OCI-LY7 (cell line): ENCODE measurements at regions not wholly inside any gene's neighbourhood (a gene's known extent, or its start where the extent isn't known, plus 50 kb on each side); places are given as distances from the start of the nearest gene placed in this dataset.

ENCODE experiments used
- BruUV-seq: library from RNA; stranded (reverse); fragments of 400-500 nt; replicated peaks from 2 replicates; lab custom pipeline; 2021; lab: Mats Ljungman, UMichigan
- CTCF ChIA-PET: fragments of 300-600 bp; sonication (Branson Sonifier 250); formaldehyde crosslinking; loops from one replicate; lab custom pipeline; 2022; ENCODE audit warnings: antibody characterized with exemption; ENCODE audit not compliant: unreplicated experiment; lab: Charles Lee
- POLR2A ChIA-PET: fragments of 300-600 bp; sonication (Branson Sonifier 250); formaldehyde crosslinking; loops from one replicate; lab custom pipeline; 2022; ENCODE audit warnings: antibody characterized with exemption; lab: Charles Lee
- DNase-seq: peaks from one replicate; pipeline ENCODE4 v3.0.0-alpha.2; 2015; ENCODE audit warnings: low spot score
- H2AFZ ChIP-seq: fragments of 200-600 bp; sonication (generic), shearing (Covaris generic); 2 replicates; pipeline ENCODE4 v1.6.1; 2014; ENCODE audit warnings: mild to moderate bottlenecking, antibody characterized with exemption, low read length, moderate library complexity
- H3K27ac ChIP-seq: fragments of 200-600 bp; sonication (generic); 2 replicates; pipeline ENCODE4 v1.5.1; 2014; ENCODE audit warnings: mixed run types, low read depth, mild to moderate bottlenecking, moderate library complexity, low read length, inconsistent platforms; ENCODE audit not compliant: poor library complexity, severe bottlenecking
- H3K36me3 ChIP-seq: fragments of 200-600 bp; sonication (generic); 2 replicates; pipeline ENCODE4 v1.6.1; 2014; ENCODE audit warnings: mild to moderate bottlenecking, antibody characterized with exemption, low read length, moderate library complexity, mixed read lengths; ENCODE audit not compliant: insufficient read depth
- H3K4me1 ChIP-seq: fragments of 200-600 bp; sonication (generic); 2 replicates; pipeline ENCODE4 v1.5.1; 2014; ENCODE audit warnings: mild to moderate bottlenecking, low read length; ENCODE audit not compliant: insufficient read depth, poor library complexity, severe bottlenecking
- H3K4me2 ChIP-seq: fragments of 200-600 bp; sonication (generic); 2 replicates; pipeline ENCODE4 v1.6.1; 2014; ENCODE audit warnings: mild to moderate bottlenecking, low read length
- H3K4me3 ChIP-seq: fragments of 200-600 bp; sonication (generic); 2 replicates; pipeline ENCODE4 v1.5.1; 2014; ENCODE audit warnings: mild to moderate bottlenecking, low read depth, low read length; ENCODE audit not compliant: poor library complexity, severe bottlenecking
- H3K79me2 ChIP-seq: fragments of 200-600 bp; sonication (generic); 2 replicates; pipeline ENCODE4 v1.6.1; 2016; ENCODE audit warnings: low read depth, mild to moderate bottlenecking, low read length, moderate library complexity, mixed read lengths; ENCODE audit not compliant: insufficient read depth
- H3K9me2 ChIP-seq: fragments of 200-600 bp; sonication (generic); 2 replicates; pipeline ENCODE4 v1.6.1; 2016; ENCODE audit warnings: mild to moderate bottlenecking, low read length, mixed read lengths; ENCODE audit not compliant: insufficient read depth
- H3K9me3 ChIP-seq: fragments of 200-600 bp; sonication (generic); 2 replicates; pipeline ENCODE4 v1.6.1; 2014; ENCODE audit warnings: mild to moderate bottlenecking, mixed run types, low read length, mixed read lengths
- H4K20me1 ChIP-seq: fragments of 200-600 bp; sonication (generic); 2 replicates; pipeline ENCODE4 v1.6.1; 2014; ENCODE audit warnings: mild to moderate bottlenecking, antibody characterized with exemption, low read length, moderate library complexity, mixed read lengths; ENCODE audit not compliant: insufficient read depth
- EZH2phosphoT487 ChIP-seq: fragments of 200-600 bp; sonication (generic); IDR thresholded peaks from 2 replicates; pipeline ENCODE4 v1.6.1; 2018; ENCODE audit warnings: low read depth, borderline replicate concordance, mild to moderate bottlenecking, mixed run types, antibody characterized with exemption, low read length, moderate library complexity, mixed read lengths
- intact Hi-C: fragments of 100-400 bp; cut with micrococcal nuclease; formaldehyde crosslinking; loops from one replicate; pipeline ENCODE4 v1.10.0; 2022; ENCODE audit not compliant: unreplicated experiment
- TF ChIP-seq, protein P1 (sequence below): fragments of 200-600 bp; sonication (generic); conservative IDR thresholded peaks from 2 replicates; pipeline ENCODE4 v1.5.1; 2014; ENCODE audit warnings: mild to moderate bottlenecking, antibody characterized with exemption, low read length, moderate library complexity, mixed read lengths

DNA sequence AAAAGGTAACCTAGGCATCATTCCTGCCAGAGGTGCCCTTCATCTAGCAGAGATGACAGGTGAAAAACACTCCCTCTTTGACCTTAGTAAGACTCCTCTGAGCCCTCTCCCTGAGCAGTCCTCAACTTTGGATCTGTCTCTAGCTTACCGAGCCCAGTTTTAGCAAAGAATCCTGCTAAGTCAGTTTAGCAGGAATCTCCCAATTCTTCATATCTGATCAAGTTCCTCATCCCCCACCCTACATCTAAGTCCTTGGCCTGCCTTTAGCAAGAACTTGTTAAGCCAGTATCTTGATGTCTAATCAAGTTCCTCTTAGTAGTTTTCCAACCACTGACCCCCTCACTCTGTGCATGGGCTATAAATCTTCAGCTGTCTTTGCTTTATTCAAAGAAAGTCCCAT is 235.6 kb downstream of the OMA1 start:
- no peak for DNase-seq
- intact Hi-C loops, result no loop called here
- Histone ChIP-seq H3K79me2 (no peaks in the 10 kb centered on the region), H3K4me2 (no peak overlapping the region), H2AFZ (no peak overlapping the region), H3K4me1 (no peaks in the 10 kb centered on the region), H3K4me3 (no peak overlapping the region), H3K36me3 (no peaks in the 10 kb centered on the region), H3K27ac (no peak overlapping the region), H3K9me2 (no peaks in the 10 kb centered on the region), H3K9me3 (no peaks in the 10 kb centered on the region), H4K20me1 (no peaks in the 10 kb centered on the region)
- ChIA-PET POLR2A (interaction anchor here (0.6 kb wide), 1 partner anchor 562 kb away, joined by 4 read pairs; no protein-coding TSS in a partner anchor), CTCF (no interaction called here)
- TF ChIP-seq, protein P1, sequence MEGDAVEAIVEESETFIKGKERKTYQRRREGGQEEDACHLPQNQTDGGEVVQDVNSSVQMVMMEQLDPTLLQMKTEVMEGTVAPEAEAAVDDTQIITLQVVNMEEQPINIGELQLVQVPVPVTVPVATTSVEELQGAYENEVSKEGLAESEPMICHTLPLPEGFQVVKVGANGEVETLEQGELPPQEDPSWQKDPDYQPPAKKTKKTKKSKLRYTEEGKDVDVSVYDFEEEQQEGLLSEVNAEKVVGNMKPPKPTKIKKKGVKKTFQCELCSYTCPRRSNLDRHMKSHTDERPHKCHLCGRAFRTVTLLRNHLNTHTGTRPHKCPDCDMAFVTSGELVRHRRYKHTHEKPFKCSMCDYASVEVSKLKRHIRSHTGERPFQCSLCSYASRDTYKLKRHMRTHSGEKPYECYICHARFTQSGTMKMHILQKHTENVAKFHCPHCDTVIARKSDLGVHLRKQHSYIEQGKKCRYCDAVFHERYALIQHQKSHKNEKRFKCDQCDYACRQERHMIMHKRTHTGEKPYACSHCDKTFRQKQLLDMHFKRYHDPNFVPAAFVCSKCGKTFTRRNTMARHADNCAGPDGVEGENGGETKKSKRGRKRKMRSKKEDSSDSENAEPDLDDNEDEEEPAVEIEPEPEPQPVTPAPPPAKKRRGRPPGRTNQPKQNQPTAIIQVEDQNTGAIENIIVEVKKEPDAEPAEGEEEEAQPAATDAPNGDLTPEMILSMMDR, result no peak
- no peak for TF ChIP-seq EZH2phosphoT487
- BruUV-seq, result no TSS peak

DNA sequence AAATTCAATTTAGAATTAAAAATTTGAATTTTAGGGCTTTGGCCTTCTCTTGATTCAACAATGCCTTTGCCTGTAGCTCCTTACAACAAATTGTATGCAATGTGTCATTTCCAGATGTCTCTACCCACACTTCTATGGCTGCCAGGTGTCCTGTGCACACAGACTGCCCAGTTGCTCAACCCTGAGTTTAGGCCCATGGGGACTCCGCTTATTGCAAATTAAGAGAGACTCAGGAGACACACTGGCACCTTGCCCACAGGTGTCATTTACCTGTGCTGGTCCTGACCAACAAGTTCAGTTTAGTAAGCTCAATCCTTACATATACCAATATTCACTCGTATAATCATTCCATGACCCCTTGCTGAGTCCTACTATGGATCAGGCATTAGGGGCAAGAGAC is 236.1 kb downstream of the OMA1 start:
- DNase-seq, result no peak
- no peaks in the 10 kb centered on the region for H3K36me3 ChIP-seq
- POLR2A ChIA-PET, result interaction anchor here (0.6 kb wide), 1 partner anchor 562 kb away, joined by 4 read pairs; no protein-coding TSS in a partner anchor
- no peak for TF ChIP-seq EZH2phosphoT487
- TF ChIP-seq, protein P1, result no peak
- H2AFZ ChIP-seq, result no peak overlapping the region
- no peaks in the 10 kb centered on the region for H4K20me1 ChIP-seq
- CTCF ChIA-PET, result no interaction called here
- no peak overlapping the region for H3K27ac ChIP-seq
- no peak overlapping the region for H3K4me2 ChIP-seq
- no TSS peak for BruUV-seq
- intact Hi-C loops, result no loop called here
- H3K79me2 ChIP-seq, result no peaks in the 10 kb centered on the region
- H3K4me3 ChIP-seq, result no peak overlapping the region
- no peaks in the 10 kb centered on the region for H3K9me2 ChIP-seq
- H3K4me1 ChIP-seq, result no peaks in the 10 kb centered on the region
- H3K9me3 ChIP-seq, result no peaks in the 10 kb centered on the region

DNA sequence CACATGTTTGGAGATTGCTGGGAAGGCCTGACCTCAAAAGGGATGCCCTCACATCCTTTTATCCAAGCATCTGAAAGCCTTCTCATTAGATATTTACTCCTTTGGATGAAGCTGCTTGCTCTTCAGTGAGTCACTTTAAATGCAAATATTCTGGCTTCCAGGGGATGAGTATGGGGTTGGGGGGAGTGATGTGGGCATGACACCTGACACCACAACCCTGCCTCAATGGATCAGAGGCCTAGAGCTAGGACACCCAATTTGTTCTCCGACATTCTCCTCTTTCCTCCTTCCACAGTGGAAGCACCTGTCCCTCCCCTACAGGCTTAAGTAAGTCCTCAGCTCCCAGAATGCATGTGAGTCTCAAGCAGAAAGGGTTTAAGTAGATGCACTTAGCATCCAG is 238.3 kb downstream of the OMA1 start:
- Histone ChIP-seq H3K79me2 (no peaks in the 10 kb centered on the region), H3K27ac (no peak overlapping the region), H3K9me2 (no peaks in the 10 kb centered on the region), H4K20me1 (no peaks in the 10 kb centered on the region), H3K9me3 (no peaks in the 10 kb centered on the region), H3K4me1 (no peaks in the 10 kb centered on the region), H3K36me3 (no peaks in the 10 kb centered on the region), H3K4me2 (no peak overlapping the region), H3K4me3 (no peak overlapping the region), H2AFZ (no peak overlapping the region)
- POLR2A ChIA-PET, result no interaction called here
- no peak for DNase-seq
- intact Hi-C loops, result no loop called here
- CTCF ChIA-PET, result no interaction called here
- TF ChIP-seq, protein P1, result no peak
- no peak for TF ChIP-seq EZH2phosphoT487
- BruUV-seq, result no TSS peak
